ENCODE measurements at regions not wholly inside any gene's neighbourhood (a gene's known extent, or its start where the extent isn't known, plus 50 kb on each side); places are given as distances from the start of the nearest gene placed in this dataset.

DNA sequence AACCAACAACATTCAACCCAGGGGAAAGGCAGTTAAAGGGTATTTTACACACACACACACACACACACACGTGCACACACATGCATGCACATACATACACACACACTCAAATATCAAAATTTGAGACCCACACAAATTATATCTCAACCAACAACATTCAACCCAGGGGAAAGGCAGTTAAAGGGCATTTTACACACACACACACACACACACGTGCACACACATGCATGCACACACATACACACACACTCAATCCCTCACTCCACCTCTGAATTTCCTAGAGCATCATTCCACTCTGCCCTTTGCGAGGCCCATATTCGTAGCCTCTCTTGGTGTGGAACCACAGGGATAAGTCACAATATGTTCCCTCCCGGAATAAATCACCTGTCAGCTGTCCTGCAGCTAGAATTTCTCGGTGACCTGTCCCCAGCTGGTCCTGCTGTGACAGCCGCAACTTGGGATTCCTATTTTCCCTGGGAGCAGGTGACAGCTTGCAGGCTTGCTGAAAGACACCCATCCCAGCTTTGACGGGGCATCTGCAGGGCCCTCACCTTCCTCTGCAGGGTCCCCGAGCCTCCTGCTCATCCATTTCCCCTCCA is 122.7 kb downstream of the PSMG1 start:
- TF ChIP-seq, protein P1, sequence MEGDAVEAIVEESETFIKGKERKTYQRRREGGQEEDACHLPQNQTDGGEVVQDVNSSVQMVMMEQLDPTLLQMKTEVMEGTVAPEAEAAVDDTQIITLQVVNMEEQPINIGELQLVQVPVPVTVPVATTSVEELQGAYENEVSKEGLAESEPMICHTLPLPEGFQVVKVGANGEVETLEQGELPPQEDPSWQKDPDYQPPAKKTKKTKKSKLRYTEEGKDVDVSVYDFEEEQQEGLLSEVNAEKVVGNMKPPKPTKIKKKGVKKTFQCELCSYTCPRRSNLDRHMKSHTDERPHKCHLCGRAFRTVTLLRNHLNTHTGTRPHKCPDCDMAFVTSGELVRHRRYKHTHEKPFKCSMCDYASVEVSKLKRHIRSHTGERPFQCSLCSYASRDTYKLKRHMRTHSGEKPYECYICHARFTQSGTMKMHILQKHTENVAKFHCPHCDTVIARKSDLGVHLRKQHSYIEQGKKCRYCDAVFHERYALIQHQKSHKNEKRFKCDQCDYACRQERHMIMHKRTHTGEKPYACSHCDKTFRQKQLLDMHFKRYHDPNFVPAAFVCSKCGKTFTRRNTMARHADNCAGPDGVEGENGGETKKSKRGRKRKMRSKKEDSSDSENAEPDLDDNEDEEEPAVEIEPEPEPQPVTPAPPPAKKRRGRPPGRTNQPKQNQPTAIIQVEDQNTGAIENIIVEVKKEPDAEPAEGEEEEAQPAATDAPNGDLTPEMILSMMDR (IDR thresholded peaks at IDR 0.05; ENCODE audit: control extremely low read depth, extremely low read depth, low read depth, missing control alignments) = no peak
- CTCF ChIA-PET = no interaction called here
- POLR2A ChIA-PET = no interaction called here
- DNase-seq (ENCODE audit: extremely low spot score) = no peak

DNA sequence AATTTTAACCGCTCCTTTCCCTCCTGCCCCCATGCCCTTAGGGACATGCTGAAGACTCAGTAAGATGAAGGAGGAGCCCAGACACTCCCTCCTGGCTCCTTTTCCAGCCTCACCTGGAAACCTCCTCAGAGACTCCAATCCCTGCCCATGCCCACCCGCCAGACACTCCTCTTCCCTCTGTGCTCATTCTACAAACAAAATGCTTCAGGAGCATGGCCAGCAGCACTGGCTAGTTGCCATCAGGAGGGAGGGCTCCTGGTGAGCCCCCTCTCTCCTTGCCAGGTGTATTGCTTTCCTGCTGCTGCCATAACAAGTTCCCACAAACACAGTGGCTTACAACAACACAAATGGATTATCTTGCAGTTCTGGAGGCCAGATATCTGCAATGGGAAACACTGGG is 126.1 kb downstream of the PSMG1 start:
- DNase-seq (ENCODE audit: extremely low spot score) = no peak
- CTCF ChIA-PET = no interaction called here

DNA sequence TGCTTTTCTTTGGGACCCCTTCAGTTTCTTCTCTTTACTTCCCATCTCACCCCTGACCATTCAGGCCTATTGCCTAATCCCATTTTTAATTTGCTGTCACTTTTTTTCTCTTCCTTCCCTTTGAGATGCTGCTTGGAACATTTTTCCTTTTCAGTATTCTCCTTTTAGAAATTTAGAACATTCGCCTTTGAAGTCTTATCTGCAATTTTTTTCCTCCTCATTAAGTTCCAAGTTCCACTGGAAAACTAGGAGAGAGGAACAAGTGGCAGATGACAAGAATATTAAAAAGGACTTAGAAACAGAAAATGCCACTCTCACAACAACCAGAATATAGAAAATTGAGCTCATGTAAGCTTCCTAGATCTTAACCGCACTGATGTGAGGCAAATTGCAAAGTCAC is 126.6 kb downstream of the PSMG1 start:
- POLR2A ChIA-PET = no interaction called here
- TF ChIP-seq, protein P1 (IDR thresholded peaks at IDR 0.05; ENCODE audit: control extremely low read depth, extremely low read depth, low read depth, missing control alignments) = no peak
- CTCF ChIA-PET = no interaction called here
- no peak for DNase-seq (ENCODE audit: extremely low spot score)

More for the DNA sequence above, 126.1 kb downstream of the PSMG1 start:
- TF ChIP-seq, protein P1 (IDR thresholded peaks at IDR 0.05; ENCODE audit: control extremely low read depth, extremely low read depth, low read depth, missing control alignments) = no peak
- POLR2A ChIA-PET = no interaction called here

DNA sequence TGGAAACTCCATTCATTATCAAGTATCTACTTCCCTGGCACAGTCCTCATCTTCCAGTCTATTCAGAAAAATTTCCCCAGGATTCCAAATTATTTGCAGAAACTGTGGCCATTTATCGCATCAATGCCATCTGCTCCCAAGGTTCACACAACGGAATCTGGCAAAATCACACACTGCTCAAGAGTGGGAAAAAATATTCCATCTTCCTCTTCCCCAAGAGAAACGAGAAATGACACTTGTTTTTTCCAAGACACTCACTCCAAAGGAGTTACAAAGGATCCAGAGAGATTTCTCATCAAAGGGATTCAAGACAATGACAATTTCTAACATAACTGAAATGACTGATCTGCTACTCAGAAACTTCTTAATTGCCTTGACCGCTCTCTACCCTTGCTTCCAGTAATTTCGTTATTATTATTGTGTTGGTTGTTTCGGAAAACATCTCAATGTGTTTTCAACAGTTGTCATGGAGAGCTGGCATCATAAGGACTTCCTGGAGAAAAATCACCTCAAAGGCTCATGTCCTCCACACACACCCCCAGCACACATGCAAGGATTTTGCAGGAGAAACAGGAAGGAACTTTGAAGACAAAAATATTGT is 128.0 kb downstream of the PSMG1 start:
- no peak for DNase-seq (ENCODE audit: extremely low spot score)
- ChIA-PET CTCF (no interaction called here), POLR2A (no interaction called here)
- TF ChIP-seq, protein P1 (IDR thresholded peaks at IDR 0.05; ENCODE audit: control extremely low read depth, extremely low read depth, low read depth, missing control alignments) = no peak

DNA sequence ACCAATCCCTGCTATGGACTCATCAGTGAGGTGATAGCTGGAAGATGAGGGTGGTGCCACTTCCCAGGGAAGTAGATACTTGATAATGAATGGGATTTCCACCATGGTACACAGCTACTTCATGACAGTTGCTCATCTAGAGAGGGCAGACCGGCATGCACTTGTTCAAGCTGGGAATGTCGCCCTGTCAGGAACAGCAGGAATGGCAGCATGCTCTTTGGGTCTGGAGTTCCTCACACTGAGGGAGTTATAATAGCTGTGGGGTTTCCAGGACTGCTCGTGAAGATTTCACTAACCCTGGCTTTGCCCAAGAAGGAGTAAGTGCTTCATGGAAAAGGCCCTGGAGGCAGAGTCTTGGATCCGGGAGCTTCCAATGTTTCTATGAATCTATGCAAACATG is 129.2 kb downstream of the PSMG1 start:
- no peak for DNase-seq (ENCODE audit: extremely low spot score)
- TF ChIP-seq, protein P1 (IDR thresholded peaks at IDR 0.05; ENCODE audit: control extremely low read depth, extremely low read depth, low read depth, missing control alignments) = no peak
- ChIA-PET CTCF (interaction anchor here (1.3 kb wide), 1 partner anchor 19 kb away, joined by 3 read pairs; no protein-coding TSS in a partner anchor), POLR2A (no interaction called here)

DNA sequence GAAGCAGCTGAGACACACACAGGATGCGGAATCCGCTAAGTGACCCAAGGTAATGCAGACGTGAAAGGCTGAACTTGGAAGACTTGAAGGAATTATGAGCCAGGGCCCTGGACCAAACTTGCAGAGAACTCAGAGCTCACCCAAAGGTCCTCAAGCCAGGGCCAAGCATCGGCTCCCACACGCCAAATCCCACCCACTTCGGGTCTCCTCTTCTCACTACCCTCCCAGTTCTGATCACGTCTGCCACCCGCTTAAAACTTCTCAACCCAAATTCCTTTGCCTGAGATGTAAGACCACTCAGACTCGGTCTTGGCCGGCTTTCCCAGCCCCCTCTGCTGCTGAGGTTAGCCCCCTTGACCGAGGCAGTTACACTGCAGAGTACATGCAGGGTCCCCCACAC is 130.1 kb downstream of the PSMG1 start:
- CTCF ChIA-PET = interaction anchor here (1.3 kb wide), 1 partner anchor 20 kb away, joined by 3 read pairs; no protein-coding TSS in a partner anchor
- DNase-seq (ENCODE audit: extremely low spot score) = no peak
- TF ChIP-seq, protein P1 (IDR thresholded peaks at IDR 0.05; ENCODE audit: control extremely low read depth, extremely low read depth, low read depth, missing control alignments) = no peak
- POLR2A ChIA-PET = no interaction called here
